IPS DF 6.9 (cell line): ENCODE measurements at regions not wholly inside any gene's neighbourhood (a gene's known extent, or its start where the extent isn't known, plus 50 kb on each side); places are given as distances from the start of the nearest gene placed in this dataset.

ENCODE experiments used
- DNase-seq: peaks from one replicate; pipeline ENCODE4 v3.0.0-alpha.2; 2013; ENCODE audit warnings: low read depth, low spot score
- H3K27ac ChIP-seq: one replicate; pipeline ENCODE4 v1.5.1; 2013; ENCODE audit warnings: low read length, control low read depth
- H3K27me3 ChIP-seq: 2 replicates; pipeline ENCODE4 v1.6.1; 2013; ENCODE audit warnings: mild to moderate bottlenecking, low read length; ENCODE audit not compliant: control insufficient read depth, insufficient read depth
- H3K36me3 ChIP-seq: 2 replicates; pipeline ENCODE4 v1.6.1; 2013; ENCODE audit warnings: low read length; ENCODE audit not compliant: control insufficient read depth, insufficient read depth
- H3K4me1 ChIP-seq: 2 replicates; pipeline ENCODE4 v1.6.1; 2013; ENCODE audit warnings: low read length; ENCODE audit not compliant: control insufficient read depth, insufficient read depth
- H3K4me3 ChIP-seq: 2 replicates; pipeline ENCODE4 v1.5.1; 2013; ENCODE audit warnings: mild to moderate bottlenecking, low read length
- H3K9me3 ChIP-seq: 2 replicates; pipeline ENCODE4 v1.6.1; 2013; ENCODE audit warnings: low read length, inconsistent platforms; ENCODE audit not compliant: control insufficient read depth, insufficient read depth
- WGBS: extraction: QIAGEN DNeasy Blood & Tissue Kit; methylation state at CpG from one replicate; pipeline ENCODE4 v1.1.7; 2013; ENCODE audit warnings: mixed read lengths, missing lambda C conversion rate; ENCODE audit not compliant: insufficient read length, insufficient coverage; 5-methylcytosine and 5-hydroxymethylcytosine counted together

GRCh38 chr1:115219927-115220326 lies 118.1 kb downstream of the NGF start:
- Histone ChIP-seq H3K36me3 (no peaks in the 10 kb centered on the region), H3K9me3 (no peaks in the 10 kb centered on the region), H3K27me3 (no peaks in the 10 kb centered on the region), H3K4me1 (0 out of 2 replicates have a peak, but pooled peaks cover 3% of the 10 kb centered on the region), H3K4me3 (no peak overlapping the region), H3K27ac (no peak overlapping the region)
- no CpG with 5 or more reads among the region's 6 CpGs for WGBS
- no peak for DNase-seq

DNA sequence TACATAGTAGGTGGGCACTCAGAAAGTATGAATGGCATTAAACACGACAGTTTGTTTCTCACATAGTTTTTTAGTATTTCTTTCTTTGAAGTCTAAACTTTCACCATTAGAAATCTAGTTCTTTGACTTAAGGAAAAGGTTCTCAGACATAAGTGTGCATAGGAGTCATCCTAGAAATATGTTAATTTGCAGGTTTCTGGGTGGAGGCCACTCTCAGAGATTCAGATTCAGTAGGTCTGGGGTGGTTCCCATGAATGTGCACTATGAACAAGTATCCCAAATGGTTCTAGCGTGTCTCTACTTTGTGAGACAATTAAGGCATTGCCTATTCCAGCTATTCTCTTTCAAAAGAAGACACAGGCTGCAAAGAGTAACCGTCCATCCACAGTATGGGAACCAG lies 119.3 kb downstream of the NGF start:
- H3K4me3 ChIP-seq: no peak overlapping the region
- no peaks in the 10 kb centered on the region for H3K27me3 ChIP-seq
- no peak for DNase-seq
- H3K9me3 ChIP-seq: no peaks in the 10 kb centered on the region
- WGBS: no CpG with 5 or more reads among the region's 3 CpGs
- no peaks in the 10 kb centered on the region for H3K36me3 ChIP-seq
- 0 out of 2 replicates have a peak, but pooled peaks cover 3% of the 10 kb centered on the region for H3K4me1 ChIP-seq
- no peak overlapping the region for H3K27ac ChIP-seq

DNA sequence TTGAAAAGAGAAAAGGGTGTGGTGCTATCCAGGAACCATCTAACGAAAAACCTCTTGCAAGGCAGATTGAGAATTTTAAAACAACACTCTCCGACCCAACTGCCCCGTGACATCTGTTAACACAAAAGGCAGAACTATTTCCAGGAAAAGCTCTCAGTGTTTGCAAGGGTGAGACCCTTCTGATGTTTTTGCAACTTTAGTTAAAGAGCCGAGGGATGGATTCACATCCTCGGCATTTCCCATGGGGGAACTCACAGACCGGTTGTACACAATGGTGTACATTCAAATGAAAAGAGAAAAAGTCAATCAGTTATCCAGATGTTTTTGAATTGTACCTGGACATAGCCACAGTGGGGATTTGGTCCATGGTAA lies 120.0 kb downstream of the NGF start:
- H3K4me3 ChIP-seq: no peak overlapping the region
- no peaks in the 10 kb centered on the region for H3K36me3 ChIP-seq
- WGBS: no CpG with 5 or more reads among the region's 6 CpGs
- 0 out of 2 replicates have a peak, but pooled peaks cover 3% of the 10 kb centered on the region for H3K4me1 ChIP-seq
- no peak overlapping the region for H3K27ac ChIP-seq
- no peak for DNase-seq
- no peaks in the 10 kb centered on the region for H3K27me3 ChIP-seq
- no peaks in the 10 kb centered on the region for H3K9me3 ChIP-seq

DNA sequence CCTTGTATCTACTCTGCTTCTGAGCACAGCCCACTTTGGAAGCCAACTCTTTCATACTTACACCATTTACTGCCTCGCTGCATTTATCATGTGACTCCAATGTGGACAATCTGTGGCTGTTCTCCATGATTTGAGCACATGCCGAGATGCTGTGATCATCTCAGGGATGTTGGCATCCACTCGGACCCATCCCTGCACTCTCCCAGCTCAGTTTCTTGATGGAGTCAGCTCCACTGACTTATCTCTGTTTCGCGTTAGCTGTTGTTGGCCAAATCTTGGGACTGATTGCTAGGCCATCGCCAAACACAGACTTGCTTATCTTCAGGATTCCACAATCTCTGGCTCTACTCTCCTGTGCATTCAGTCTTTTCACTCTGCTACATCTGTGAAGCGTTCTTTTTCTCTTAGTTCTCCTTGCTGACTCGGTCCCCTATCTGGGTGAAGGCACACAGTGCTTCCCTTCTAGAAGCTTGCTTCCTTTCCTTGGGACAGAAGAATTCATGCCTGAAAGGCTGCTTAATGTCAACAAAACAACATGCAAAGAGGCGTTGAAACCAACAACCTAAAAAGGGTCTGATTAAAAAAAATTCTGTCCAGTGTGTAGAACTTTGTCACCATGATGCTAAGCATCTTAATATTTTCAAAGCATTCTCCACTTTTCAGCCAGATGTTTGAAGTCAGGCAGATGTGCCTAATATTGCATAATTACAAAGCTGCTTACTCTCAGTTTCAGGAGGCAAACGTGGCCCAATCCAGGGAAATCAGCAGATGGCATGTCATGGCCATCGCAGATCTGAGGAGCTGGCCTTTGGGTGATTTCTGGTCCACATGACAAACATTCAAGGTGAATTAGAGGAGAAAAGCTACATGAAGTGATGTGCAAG lies 120.7 kb downstream of the NGF start:
- no peaks in the 10 kb centered on the region for H3K27me3 ChIP-seq
- DNase-seq: no peak
- H3K27ac ChIP-seq: no peak overlapping the region
- no peak overlapping the region for H3K4me3 ChIP-seq
- 0 out of 2 replicates have a peak, but pooled peaks cover 3% of the 10 kb centered on the region for H3K4me1 ChIP-seq
- H3K36me3 ChIP-seq: no peaks in the 10 kb centered on the region
- H3K9me3 ChIP-seq: no peaks in the 10 kb centered on the region
- WGBS: no CpG with 5 or more reads among the region's 11 CpGs

- H3K9me3 ChIP-seq: no peaks in the 10 kb centered on the region
- no peaks in the 10 kb centered on the region for H3K36me3 ChIP-seq
- no peaks in the 10 kb centered on the region for H3K27me3 ChIP-seq
- 0 out of 2 replicates have a peak, but pooled peaks cover 1% of the 10 kb centered on the region for H3K4me1 ChIP-seq
- no peak overlapping the region for H3K4me3 ChIP-seq
- no peak for DNase-seq
- H3K27ac ChIP-seq: no peak overlapping the region
- no CpG with 5 or more reads among the region's 4 CpGs for WGBS
Measured at GRCh38 chr1:115215703-115216521, 122.1 kb downstream of the NGF start.

DNA sequence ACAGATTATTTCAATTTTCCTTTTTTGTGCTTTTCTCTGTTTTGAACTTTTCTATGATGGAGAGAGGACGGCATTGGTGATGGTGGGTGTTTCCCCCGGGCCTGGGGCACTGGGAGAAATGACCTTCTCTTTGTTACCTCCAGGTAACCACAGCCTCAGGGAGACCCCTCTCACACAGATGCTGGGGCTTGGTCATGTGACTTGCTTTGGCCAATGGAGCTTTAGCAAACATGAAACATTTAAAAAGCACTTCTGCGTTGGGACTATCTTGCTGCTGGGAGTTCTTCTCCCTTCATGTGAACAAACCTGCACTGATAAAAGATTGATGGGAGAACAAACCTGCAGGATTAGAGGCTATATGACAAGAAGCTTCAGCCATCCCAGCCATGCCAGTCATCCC lies 122.9 kb downstream of the NGF start:
- no peaks in the 10 kb centered on the region for H3K9me3 ChIP-seq
- DNase-seq: no peak
- no CpG with 5 or more reads among the region's 3 CpGs for WGBS
- no peaks in the 10 kb centered on the region for H3K27me3 ChIP-seq
- H3K36me3 ChIP-seq: no peaks in the 10 kb centered on the region
- no peak overlapping the region for H3K27ac ChIP-seq
- H3K4me1 ChIP-seq: 0 out of 2 replicates have a peak, but pooled peaks cover 1% of the 10 kb centered on the region
- H3K4me3 ChIP-seq: no peak overlapping the region

- no CpG with 5 or more reads among the region's 1 CpG for WGBS
- no peaks in the 10 kb centered on the region for H3K36me3 ChIP-seq
- H3K9me3 ChIP-seq: no peaks in the 10 kb centered on the region
- H3K4me1 ChIP-seq: no peaks in the 10 kb centered on the region
- no peaks in the 10 kb centered on the region for H3K27me3 ChIP-seq
- no peak for DNase-seq
- no peak overlapping the region for H3K4me3 ChIP-seq
- H3K27ac ChIP-seq: no peak overlapping the region
Measured at GRCh38 chr1:115214098-115214497, 124.0 kb downstream of the NGF start.

DNA sequence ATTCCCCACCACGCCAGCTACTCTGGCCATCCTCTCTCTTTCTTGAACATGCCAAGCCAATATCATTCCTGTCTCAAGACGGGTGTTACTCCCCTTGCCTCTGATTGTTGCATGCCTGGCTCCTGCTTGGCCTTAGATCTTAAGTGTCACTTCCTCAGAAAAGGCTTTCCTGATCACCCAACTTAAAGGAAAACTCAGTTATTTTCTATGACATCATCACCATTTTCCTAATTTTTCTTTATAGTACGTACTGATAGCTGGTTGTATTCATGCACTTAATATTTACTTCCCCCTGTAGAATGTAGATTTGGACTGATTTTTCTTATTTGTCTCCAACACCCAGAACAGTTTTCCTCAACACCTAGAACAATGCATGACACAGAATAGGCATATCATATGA lies 123.8 kb upstream of the TSPAN2 start:
- no peak overlapping the region for H3K27ac ChIP-seq
- no peaks in the 10 kb centered on the region for H3K9me3 ChIP-seq
- no peak for DNase-seq
- H3K4me3 ChIP-seq: no peak overlapping the region
- H3K36me3 ChIP-seq: no peaks in the 10 kb centered on the region
- no CpG with 5 or more reads among the region's 3 CpGs for WGBS
- H3K4me1 ChIP-seq: no peaks in the 10 kb centered on the region
- H3K27me3 ChIP-seq: no peaks in the 10 kb centered on the region

DNA sequence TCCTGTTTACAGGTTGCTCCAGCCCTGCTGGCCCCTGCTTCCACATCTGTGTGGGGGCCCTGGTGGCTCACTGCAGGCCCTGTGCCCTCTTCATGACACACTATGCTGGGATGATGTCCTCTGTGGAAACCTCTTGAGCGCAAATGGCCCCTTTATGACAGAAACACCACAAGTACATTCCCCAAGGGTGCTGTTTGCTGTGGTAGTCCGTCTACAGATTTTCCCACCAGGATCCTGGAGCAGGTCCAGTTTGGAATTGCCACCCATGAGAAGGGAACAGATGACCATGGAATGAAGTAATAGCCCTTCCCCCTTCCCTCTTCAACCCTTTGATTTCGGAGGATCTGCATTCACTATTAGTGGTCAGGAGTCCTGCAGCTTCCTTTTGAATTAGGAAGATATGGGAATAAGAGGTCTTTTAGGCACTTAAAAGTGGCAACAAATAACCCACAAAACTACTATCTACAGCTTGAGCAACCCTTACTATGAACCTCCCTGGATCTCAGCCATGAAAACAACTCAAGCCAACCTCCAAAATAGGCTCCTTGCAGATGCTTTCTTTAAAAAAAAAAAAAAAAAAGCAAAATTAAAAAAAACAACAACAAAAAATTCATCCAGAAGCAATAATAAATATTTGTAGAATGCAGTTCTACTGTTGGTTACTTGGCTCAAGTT lies 121.9 kb upstream of the TSPAN2 start:
- Histone ChIP-seq H3K4me1 (no peaks in the 10 kb centered on the region), H3K36me3 (no peaks in the 10 kb centered on the region), H3K27me3 (no peaks in the 10 kb centered on the region), H3K9me3 (no peaks in the 10 kb centered on the region), H3K4me3 (no peak overlapping the region), H3K27ac (no peak overlapping the region)
- no CpG with 5 or more reads among the region's 3 CpGs for WGBS
- DNase-seq: no peak

DNA sequence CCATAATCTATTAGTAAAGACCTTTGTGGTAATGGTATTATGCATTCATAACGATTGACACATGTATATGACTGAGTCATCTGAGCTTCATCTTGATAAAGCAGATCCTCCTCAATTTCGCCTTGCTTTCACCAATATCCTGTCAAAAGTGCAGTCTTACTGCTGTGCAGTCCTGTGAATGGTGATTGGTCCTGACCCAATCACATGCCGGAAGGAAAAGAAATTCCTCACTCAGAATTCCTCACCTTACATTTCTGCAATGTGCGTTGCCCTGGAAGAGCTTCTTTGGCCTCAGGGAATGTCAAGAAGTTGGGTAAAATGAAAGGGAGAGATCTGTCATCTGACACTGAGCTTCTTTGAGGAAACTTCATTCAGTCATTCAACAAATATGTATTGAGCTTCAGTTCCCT lies 121.0 kb upstream of the TSPAN2 start:
- H3K4me1 ChIP-seq: no peaks in the 10 kb centered on the region
- H3K27me3 ChIP-seq: no peaks in the 10 kb centered on the region
- WGBS: no CpG with 5 or more reads among the region's 4 CpGs
- no peak overlapping the region for H3K4me3 ChIP-seq
- no peak overlapping the region for H3K27ac ChIP-seq
- no peaks in the 10 kb centered on the region for H3K36me3 ChIP-seq
- no peak for DNase-seq
- no peaks in the 10 kb centered on the region for H3K9me3 ChIP-seq
